VCaP (cell line): ENCODE measurements at regions not wholly inside any gene's neighbourhood (a gene's known extent, or its start where the extent isn't known, plus 50 kb on each side); places are given as distances from the start of the nearest gene placed in this dataset.

ENCODE experiments used
- H3K27ac ChIP-seq: fragments of 450-650 bp; 2 replicates; pipeline ENCODE4 v1.5.1; 2017
- CTCF ChIP-seq: fragments of 450-650 bp; conservative IDR thresholded peaks from 2 replicates; pipeline ENCODE4 v1.5.1; 2017; ENCODE audit warnings: mild to moderate bottlenecking, moderate library complexity

GRCh38 chr1:108033550-108033951 is 68.6 kb upstream of the VAV3 start:
- H3K27ac ChIP-seq: peak overlapping the region; percentile 29
- TF ChIP-seq CTCF: no peak

- no peak for TF ChIP-seq CTCF
- H3K27ac ChIP-seq: no peak overlapping the region
Observed at GRCh38 chr1:108028841-108029388, 63.9 kb upstream of the VAV3 start.

- TF ChIP-seq CTCF: no peak
Observed at GRCh38 chr1:108027389-108027788, 62.4 kb upstream of the VAV3 start.

GRCh38 chr1:108017698-108018097 is 52.7 kb upstream of the VAV3 start:
- no peak for TF ChIP-seq CTCF
- H3K27ac ChIP-seq: no peak overlapping the region

More at GRCh38 chr1:108027389-108027788, 62.4 kb upstream of the VAV3 start:
- no peak overlapping the region for H3K27ac ChIP-seq

GRCh38 chr1:108016451-108016920 is 51.5 kb upstream of the VAV3 start:
- H3K27ac ChIP-seq: no peak overlapping the region
- no peak for TF ChIP-seq CTCF
